GM19467 (cell line): ENCODE measurements at regions not wholly inside any gene's neighbourhood (a gene's known extent, or its start where the extent isn't known, plus 50 kb on each side); places are given as distances from the start of the nearest gene placed in this dataset.
"Not testable (repeated sequence)": the region's sequence is repeated elsewhere in the genome, so short reads cannot be mapped to it uniquely, and the experiment has no call there.

Experiments used
- ATAC-seq: cut with Tn5 transposase; IDR thresholded peaks from one replicate; pipeline ENCODE4 v1.9.1; 2021; ENCODE audit warnings: mild to moderate bottlenecking, moderate library complexity; ENCODE audit not compliant: unreplicated experiment

DNA sequence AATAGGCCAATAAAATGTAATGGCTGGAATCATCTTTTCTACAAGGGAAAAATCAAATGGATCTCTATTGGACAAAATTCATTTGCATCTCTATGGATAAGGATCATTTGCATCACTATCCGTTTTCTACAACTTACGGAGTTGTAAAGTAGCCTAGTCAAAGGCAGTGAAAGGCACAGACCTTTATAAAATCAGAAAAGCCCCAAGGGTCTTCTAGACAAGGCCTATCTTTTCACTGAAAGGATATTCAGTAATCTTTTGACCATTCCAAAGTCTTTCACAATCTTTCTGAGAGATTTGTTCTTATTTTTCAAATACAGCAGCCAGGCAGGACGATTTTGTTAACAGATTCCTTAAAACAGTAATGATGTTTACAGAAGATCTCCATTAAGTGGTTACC is 119.5 kb upstream of the JADE1 start:
- no peak for ATAC-seq

GRCh38 chr4:128688846-128689437 is 120.6 kb upstream of the JADE1 start:
- no peak for ATAC-seq

- no peak for ATAC-seq
Observed at GRCh38 chr4:128688033-128688721, 121.3 kb upstream of the JADE1 start.

- no peak for ATAC-seq
Observed at GRCh38 chr4:128686810-128687209, 122.7 kb upstream of the JADE1 start.

DNA sequence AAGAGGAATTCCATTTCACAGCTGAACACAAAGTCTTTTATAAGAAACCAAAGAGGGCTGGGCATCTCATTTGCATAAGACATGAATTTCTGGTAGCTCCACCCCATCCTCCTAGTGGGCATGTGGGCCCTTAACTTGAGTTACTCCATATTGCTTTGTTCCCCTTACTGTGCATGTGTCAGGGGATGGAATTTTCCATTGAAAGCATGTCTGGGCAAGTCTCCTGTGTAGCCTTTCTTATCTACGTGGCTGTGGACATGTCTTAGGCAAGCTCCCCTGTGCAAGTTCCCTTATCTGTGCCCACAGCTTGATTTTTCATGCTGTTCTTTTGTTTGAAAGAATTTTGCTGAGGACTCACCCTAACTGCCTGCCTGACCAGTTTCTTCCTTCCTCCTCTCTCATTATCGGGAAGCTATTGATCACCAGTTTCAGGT is 123.5 kb upstream of the JADE1 start:
- ATAC-seq: no peak

GRCh38 chr4:128684016-128684415 is 125.5 kb upstream of the JADE1 start:
- ATAC-seq: no peak

- ATAC-seq: no peak
Observed at GRCh38 chr4:128682942-128683666, 126.4 kb upstream of the JADE1 start.

DNA sequence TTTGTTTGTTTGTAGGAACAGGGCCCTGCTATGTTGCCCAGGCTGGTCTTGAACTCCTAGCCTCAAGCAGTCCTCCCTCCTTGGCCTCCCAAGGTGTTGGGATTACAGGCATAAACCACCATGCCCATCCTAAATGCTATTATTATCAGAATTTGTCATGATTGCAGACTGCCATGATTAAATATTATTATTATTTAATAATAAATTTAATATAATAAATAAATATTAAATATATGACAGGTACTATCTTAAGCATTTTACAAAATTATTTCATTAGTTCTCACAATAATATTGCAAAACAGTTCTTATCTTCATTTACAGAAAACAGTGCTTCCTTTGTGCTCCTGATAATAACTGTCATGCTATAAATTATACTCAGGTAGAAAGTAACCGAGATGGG is 133.4 kb upstream of the JADE1 start:
- no peak for ATAC-seq

DNA sequence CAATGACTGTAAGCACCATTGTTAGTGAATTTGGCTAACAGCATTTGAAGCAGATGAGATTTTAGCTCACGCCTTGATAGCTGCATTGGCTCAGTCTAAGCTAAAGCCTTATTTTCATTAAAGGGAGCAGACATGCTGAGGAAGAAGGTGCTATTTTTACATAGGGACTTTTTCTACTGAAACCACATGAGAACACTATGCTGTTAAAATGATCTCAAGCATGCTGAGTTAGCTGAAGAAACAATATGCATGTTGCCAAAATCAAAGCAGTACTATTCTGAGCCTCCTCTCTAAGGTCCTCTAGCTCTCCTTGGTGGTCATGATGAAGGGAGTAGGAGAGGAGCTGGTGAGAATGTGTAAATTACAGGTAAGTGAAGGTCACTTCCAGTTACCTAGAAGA is 134.4 kb upstream of the JADE1 start:
- peak; percentile 84 for ATAC-seq

GRCh38 chr4:128673159-128673558 is 136.3 kb upstream of the JADE1 start:
- not testable (repeated sequence) for ATAC-seq

DNA sequence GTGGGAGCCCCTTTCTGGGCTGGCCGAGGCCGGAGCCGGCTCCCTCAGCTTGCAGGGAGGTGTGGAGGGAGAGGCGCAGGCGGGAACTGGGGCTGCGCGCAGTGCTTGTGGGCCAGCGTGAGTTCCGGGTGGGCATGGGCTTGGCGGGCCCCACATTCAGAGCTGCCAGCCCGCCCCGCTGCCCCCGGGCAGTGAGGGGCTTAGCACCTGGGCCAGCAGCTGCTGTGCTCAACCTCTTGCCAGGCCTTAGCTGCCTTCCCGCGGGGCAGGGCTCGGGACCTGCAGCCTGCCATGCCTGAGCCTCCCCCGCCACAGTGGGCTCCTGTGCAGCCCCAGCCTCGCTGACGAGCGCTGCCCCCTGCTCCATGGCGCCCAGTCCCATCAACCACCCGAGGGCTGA is 136.9 kb upstream of the JADE1 start:
- not testable (repeated sequence) for ATAC-seq

DNA sequence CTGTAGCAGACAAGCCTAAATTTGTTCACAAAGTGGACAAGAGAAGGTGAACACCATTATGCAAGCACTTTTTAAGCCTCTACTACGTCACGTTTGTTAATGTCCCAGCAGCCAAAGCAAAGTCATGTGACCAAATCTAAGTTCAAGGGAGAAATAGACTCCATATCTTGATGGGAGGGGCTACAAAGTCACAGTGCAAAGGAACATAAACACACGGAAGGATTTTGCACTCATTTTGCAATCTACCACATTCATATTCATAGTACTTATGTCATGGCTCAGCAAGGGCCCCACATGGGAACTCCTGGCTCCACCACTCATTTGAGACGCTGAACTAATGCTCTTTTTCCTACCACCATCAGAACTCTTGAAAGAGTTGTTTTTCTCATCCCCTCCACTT is 139.0 kb upstream of the JADE1 start:
- no peak for ATAC-seq

- ATAC-seq: no peak
Observed at GRCh38 chr4:128668566-128668965, 140.9 kb upstream of the JADE1 start.

GRCh38 chr4:128665514-128665913 is 144.0 kb upstream of the JADE1 start:
- no peak for ATAC-seq

- no peak for ATAC-seq
Observed at GRCh38 chr4:128663325-128663724, 146.2 kb upstream of the JADE1 start.

DNA sequence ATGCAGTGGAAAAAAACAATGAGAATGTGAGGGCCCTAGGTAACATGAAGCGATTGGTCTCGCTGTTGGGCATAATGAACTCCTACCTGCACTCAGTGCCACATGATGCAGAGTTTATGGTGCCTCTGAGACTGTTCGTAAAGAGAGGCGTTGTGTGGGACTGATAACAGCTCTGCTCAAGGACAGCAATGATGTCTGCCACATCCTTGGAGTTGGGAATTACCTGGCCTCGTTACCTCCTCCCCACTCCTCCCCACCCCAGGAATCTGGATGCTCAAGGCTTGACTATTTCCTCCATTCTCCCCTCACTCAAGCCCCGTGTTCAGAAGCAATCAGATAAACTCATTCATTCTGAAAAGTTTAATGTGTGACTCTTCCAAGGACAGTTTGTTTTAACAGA is 148.0 kb upstream of the JADE1 start:
- no peak for ATAC-seq

DNA sequence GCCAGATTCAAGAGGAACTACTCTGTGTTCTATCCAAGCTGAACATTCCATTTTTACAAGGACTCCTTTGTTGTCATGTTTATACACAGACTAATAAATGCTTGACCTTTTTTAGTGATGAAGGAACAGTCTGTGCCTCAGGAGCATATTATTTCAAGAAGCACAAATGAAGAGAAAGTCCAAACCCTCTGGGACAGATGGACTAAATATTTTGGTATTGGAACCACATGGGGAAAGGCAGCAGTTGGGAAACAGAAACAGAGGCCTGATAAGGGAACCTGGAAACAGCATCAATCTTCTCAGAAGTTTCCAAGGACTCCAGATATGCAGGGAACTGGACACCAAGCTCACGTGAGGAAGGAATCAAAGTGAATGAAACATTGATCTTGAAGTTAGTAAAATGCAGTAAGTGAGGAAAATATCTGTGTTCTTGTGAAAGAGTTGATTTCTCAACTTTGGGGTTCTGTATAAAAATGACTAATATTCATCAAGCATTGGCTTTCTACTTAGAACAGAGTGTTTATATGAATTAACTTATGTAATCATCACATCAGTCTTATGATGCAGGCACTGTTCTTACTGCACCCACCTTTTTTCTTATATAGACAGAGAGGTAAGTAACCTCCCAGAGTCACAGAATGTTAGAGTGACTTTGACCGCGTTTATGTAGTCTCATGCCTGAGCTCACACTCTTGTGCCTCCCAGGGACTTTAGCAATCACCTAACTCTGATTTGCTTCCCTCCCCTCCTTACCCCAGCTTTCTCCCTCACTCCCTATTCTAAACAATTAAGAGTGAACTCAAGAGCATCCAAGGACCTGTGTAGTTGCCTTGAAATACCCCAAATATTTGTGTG is 148.9 kb upstream of the JADE1 start:
- no peak for ATAC-seq

- no peak for ATAC-seq
Observed at GRCh38 chr4:128658214-128658631, 151.3 kb upstream of the JADE1 start.

DNA sequence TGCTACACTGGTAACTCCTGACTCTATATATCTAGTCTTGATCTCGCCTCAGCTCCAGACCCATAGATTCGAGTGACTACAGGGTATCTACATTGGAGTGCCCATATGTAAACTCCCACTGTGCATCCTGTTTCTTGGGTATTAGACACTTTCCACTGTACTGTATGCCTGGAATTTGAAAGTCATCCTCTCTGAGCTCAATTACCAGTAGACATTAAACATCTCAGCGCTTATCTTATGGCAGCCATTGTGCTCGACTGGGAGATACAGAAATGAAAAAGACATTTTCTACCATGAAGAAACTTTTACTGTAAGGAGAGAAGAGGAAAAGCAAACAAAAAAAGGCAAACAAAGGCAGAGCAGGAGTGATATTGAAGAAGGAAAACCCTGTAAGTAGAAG is 151.9 kb upstream of the JADE1 start:
- ATAC-seq: no peak

GRCh38 chr4:128654465-128654864 is 155.0 kb upstream of the JADE1 start:
- ATAC-seq: no peak
